NCI-H1436 (cell line): ENCODE measurements at regions not wholly inside any gene's neighbourhood (a gene's known extent, or its start where the extent isn't known, plus 50 kb on each side); places are given as distances from the start of the nearest gene placed in this dataset.

Experiments
- DNase-seq: peaks from one replicate; lab custom pipeline; 2025; lab: John Stamatoyannopoulos, UW

- no peak for DNase-seq
These were observed 1050.5 kb downstream of the TTLL7 start for GRCh38 chr1:82948386-82948785.

DNA sequence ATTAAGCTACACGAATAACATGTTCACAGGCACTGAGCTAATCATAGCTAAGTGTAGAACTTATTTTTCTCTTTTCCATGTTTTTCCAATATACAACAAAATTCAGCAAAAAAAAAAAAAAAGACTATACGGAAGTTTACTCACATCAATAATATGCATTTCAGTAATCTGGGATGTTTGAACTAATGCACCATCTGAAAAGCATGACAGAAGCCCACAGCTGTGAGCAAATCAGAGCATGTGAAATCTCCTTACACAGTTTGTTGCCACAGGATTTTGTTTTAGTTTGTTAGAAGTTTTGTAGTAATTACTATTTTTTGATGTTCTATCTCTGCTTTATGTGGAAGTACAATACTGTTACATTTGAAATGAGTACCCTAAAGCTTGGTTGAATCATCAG is 1051.7 kb downstream of the TTLL7 start:
- no peak for DNase-seq

DNA sequence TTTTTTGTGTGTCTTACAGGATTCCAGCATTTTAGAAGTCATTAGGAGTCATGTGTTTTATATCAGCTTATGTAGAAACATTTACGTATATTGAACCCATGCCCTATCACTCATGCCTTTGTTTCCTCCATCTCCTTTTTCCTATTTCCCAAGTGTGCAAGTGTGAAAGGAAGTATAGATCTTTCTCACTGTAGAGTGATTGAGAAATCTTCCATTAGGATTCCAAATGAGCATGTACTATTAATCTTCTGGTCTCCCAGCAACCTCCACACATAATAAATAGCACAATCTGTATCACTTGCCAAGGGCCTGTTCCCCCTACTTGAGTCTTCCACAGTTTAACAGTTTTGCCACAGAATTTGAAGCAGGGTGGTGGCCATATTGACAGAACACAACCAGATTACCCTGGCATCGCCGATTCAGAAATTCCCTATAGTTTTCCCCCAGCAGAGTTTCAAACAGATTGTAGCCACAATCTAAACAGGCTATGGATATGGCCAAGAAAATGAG is 1052.8 kb downstream of the TTLL7 start:
- no peak for DNase-seq

DNA sequence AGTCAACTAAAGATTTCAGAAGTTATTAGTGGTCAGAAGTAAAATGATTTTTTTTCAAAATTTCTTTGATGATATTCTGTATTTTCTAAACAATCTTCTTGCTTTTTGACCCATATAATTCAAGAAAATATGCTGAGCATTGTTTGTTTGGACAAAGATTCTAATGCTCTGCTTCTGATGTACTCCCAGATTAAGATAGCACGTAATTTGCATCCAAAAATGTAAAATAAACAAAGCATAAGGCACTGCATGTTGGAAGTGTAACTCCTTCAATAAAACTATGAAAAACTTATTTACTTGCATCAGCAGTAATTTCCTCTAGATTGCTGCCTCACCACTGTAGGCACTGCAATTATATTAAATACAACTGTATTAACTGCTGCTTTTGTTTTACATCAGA is 1054.1 kb downstream of the TTLL7 start:
- no peak for DNase-seq

DNA sequence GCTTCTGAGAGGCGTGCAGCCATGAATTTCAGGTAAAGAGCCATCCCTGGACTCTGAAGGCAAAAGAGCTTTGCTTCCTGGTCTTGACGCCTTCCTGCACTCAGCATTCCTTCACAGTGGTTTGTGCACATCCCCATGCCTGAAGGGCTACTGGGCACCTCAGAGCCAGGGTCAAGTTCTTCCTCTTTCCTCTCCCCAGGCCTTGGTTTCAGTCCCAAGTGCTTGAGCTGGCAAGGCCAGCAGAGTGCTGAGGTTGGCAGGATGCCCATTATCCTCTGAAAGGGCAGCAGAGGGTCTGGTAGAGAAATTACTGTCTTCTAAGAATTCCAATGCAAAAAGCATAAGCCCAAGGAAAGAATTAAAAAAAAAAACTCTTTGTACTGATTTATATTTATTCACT is 1064.9 kb downstream of the TTLL7 start:
- no peak for DNase-seq

GRCh38 chr1:82932727-82933126 is 1066.2 kb downstream of the TTLL7 start:
- no peak for DNase-seq

GRCh38 chr1:82932207-82932606 is 1066.7 kb downstream of the TTLL7 start:
- DNase-seq, result no peak

GRCh38 chr1:82931006-82931405 is 1067.9 kb downstream of the TTLL7 start:
- no peak for DNase-seq

DNA sequence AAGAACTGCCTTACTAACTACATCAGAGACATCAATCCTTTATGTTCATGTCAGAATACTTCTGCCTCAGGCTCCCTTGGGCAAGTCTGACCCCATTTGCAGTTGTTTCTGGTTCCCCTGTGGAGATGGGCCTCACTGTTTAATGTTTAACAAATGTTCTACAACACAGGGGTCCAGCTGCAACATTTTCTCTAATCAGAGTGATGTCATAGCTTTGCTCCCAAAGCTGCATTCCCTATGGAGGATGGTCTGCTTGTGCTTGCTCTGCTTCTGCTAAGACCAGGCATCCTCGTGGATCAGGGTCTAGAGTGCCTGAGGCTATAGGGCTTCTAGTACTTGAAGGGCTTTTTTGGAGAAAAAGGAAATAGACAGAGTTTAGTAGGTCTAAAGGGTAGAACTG is 1071.2 kb downstream of the TTLL7 start:
- no peak for DNase-seq

GRCh38 chr1:82924666-82925065 is 1074.3 kb downstream of the TTLL7 start:
- no peak for DNase-seq

DNA sequence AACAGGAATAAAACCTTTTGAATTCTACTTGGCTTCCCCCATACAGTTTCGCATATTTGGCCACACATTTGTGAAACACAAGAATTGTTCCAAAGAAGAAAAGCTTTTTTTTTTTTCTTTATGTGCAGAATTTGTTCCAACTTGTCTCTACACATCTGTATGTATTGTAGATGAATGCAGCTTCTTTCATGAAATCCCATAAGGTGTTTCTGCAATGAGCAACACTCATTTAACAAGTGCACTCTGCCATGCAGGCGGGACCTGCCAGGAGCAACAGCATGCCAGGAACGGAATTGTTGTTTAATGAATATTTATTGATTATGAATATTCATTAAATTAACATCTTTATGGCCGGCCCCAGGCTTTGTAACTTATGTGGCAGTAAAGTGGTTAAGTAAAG is 1075.0 kb downstream of the TTLL7 start:
- DNase-seq, result no peak

- DNase-seq, result no peak
These were observed 1077.2 kb downstream of the TTLL7 start for GRCh38 chr1:82921759-82922158.

DNA sequence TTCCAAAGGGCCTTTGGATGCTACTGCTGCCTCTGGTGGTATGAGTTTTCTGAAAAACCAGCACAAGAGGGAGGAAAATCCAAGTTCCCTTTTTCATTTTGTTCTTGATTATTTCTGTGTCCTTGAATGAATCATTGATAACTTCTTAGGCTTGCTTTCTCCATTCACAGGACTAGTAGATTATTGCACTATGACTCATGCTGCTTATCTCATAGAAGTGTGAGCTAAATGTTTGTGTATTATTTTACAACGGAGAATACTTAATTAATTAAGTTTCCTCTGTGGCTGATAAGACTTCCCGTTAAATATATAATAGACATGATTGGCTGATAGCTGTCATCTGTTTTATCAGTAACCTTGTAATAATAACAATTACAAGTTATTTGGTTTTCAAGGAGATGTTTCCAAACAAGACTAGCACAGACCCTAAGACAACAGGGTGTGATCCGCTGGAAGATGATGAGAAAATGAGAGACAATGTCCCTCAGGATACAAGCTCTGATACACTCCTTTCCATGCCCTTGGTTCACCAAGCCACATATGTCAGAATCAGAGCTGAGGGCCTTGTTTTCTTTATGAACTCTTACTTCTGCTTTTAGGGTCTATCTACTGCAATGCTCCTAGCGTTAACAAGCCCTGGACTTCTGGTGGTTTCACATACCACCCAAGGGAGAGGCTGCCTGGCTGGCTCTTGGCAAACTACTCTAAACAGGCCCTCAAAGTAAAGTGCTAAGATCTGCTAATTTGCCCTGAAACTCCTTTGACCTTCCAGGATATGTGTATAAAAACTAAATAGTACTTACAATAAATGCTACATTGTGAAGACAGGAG is 1078.3 kb downstream of the TTLL7 start:
- DNase-seq, result no peak

DNA sequence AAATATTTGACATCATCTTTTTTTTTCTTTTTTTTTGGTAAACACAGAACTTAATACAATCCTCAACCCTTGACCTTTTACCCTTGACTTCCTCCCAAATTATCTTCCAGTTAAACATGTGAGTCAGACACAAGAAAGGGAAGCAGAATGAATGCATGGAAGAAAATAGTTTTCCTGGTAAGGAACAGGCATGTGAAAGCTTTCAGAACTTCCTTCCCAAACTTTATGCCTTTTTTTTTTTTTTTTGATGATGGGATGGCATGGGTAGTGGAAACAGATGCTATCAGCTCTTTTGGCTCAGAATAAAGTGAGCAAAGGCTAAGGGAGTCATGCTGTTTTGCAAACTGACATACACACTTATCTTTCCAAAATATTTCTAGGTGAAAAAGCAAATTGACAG is 1079.1 kb downstream of the TTLL7 start:
- DNase-seq, result no peak

- DNase-seq, result no peak
These were observed 1091.6 kb downstream of the TTLL7 start for GRCh38 chr1:82907313-82907712.

DNA sequence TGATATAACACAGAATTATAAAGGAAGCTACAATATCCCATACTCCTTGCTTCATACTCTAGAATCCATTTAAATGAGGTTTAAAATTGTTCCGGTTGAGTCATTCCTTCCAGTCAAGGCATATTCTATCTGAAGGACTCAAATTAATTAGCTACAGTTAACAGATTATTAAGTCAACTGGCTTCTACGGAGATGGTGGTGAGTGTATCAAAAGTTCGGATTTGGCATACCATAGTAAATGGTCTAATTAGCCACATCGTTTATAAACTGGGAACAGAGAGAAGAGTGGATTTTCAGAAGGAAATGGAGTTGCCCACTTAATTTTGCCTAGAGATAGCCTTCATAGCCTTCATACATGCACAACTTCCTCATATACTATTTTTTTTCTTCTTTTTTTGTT is 1095.3 kb downstream of the TTLL7 start:
- no peak for DNase-seq

GRCh38 chr1:82901561-82901960 is 1097.4 kb downstream of the TTLL7 start:
- no peak for DNase-seq

DNA sequence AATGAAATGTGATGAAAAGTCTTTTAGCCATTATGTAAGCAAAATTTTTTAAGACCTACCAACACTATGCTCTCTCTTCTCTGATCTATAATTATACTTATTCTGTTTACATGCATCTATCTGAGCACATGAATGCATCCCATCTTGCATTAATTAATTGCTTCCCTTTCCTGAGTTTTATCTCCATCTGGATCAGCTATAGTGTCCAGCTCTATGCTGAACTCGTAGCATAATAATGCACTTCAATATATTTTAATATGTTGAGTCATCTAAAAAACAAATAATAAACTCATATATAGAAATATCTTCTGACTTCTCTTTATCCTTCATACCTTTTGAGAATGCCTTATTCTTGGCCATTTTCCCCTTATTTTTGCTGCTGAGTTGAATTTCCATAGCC is 1097.8 kb downstream of the TTLL7 start:
- DNase-seq, result no peak

DNA sequence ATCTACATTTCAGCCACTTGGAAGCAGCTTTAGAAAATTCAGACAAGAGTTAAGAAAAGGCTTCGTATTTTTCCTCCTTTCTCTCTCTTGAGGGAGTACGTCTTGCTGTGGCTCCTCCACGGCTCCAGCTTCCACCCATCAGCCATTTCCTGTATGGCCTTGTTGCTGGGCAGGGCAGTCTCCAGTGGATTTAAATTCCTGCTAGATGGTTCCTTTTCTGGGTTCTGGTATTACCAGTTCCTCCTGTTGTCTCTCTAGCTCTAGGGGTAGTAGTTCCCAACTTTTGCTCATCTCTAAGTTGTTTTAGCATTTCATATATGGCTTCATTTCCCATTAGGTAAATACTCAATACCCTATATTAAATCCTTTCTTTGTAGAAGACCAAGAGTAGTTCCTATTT is 1098.3 kb downstream of the ADGRL2 start:
- no peak for DNase-seq

DNA sequence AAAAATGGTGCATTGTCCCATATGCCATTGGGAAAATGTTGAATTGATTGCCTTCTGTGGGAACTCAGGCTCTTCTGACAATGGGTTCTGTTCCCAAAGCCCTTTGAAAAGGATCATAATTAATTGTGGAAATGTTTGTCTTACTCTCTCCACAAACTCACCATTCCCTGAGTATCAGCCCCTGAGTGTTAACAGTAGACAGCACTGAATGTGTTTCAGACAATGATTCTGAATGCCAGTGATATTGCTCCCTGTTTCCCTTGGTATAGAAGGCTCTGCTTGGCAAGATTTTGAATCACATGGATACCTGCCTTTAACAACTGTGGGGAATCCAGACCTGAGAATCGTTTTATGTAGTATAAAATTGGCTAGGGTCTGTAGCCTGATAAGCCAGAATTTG is 1096.8 kb downstream of the ADGRL2 start:
- DNase-seq, result no peak

DNA sequence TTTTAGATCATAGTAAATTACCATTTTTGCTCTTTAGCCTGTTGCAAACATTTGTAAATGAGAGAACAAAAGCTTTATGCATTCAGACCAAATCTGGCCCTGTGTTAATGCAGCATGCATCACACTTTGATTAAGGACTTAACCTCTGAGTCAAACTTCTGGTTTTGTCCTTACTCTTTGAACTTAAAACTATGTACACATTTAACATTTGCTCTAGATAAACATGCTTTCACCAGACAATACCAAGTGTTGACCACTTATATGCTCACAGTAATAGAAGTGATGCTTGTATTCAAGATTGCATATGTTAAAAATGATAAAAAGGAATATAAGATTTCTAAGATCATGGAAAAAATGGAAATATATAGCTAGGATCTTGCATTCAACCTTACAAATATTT is 1095.3 kb downstream of the ADGRL2 start:
- DNase-seq, result no peak

GRCh38 chr1:82894635-82895034 is 1093.9 kb downstream of the ADGRL2 start:
- DNase-seq, result no peak

GRCh38 chr1:82893712-82894470 is 1093.2 kb downstream of the ADGRL2 start:
- DNase-seq, result no peak
